IMR-90 (cell line): ENCODE measurements at regions not wholly inside any gene's neighbourhood (a gene's known extent, or its start where the extent isn't known, plus 50 kb on each side); places are given as distances from the start of the nearest gene placed in this dataset.

Experiments used
- POLR2A ChIP-seq: IDR thresholded peaks from 2 replicates; pipeline ENCODE4 v1.6.1; 2012; ENCODE audit warnings: mild to moderate bottlenecking, low read depth, low read length
- TF ChIP-seq, protein P1 (sequence below): conservative IDR thresholded peaks from 2 replicates; pipeline ENCODE4 v1.5.1; 2012; ENCODE audit warnings: mild to moderate bottlenecking, low read depth, low read length, improper control_type of control experiment

DNA sequence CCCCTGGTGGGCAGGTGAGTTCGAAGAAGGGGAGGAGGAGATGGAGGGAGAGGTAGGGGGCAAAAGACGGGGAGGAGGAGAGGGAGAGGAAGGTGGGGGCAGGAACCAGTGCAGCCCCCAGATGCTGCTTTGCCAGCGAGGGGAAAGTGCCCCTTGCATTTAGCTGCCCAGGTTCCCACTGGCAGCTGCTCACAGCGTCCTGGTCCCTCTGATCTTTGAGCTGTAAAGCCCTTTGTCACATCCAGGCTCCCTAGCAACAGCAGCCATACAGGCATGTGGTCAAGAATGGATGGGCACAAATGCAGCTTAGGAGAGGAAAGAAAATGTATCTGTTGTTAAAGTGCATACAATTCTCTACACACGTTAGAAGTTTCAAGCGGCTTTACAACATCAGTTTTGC, 160.9 kb downstream of the CD83 start:
- TF ChIP-seq POLR2A, result no peak
- TF ChIP-seq, protein P1, sequence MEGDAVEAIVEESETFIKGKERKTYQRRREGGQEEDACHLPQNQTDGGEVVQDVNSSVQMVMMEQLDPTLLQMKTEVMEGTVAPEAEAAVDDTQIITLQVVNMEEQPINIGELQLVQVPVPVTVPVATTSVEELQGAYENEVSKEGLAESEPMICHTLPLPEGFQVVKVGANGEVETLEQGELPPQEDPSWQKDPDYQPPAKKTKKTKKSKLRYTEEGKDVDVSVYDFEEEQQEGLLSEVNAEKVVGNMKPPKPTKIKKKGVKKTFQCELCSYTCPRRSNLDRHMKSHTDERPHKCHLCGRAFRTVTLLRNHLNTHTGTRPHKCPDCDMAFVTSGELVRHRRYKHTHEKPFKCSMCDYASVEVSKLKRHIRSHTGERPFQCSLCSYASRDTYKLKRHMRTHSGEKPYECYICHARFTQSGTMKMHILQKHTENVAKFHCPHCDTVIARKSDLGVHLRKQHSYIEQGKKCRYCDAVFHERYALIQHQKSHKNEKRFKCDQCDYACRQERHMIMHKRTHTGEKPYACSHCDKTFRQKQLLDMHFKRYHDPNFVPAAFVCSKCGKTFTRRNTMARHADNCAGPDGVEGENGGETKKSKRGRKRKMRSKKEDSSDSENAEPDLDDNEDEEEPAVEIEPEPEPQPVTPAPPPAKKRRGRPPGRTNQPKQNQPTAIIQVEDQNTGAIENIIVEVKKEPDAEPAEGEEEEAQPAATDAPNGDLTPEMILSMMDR, result no peak
